Upper lobe of right lung (tissue), 1 donor: ENCODE measurements at regions not wholly inside any gene's neighbourhood (a gene's known extent, or its start where the extent isn't known, plus 50 kb on each side); places are given as distances from the start of the nearest gene placed in this dataset.
"Not testable (repeated sequence)": the region's sequence is repeated elsewhere in the genome, so short reads cannot be mapped to it uniquely, and the experiment has no call there.

Experiments
- ATAC-seq: fragments of 200-7000 bp; cut with Tn5 transposase; one replicate; pipeline ENCODE4 v1.9.1; 2020; ENCODE audit warnings: mild to moderate bottlenecking, moderate library complexity
- DNase-seq: peaks from one replicate; pipeline ENCODE4 v3.0.0-alpha.2; 2020
- H3K27ac ChIP-seq: fragments of 200-600 bp; one replicate; pipeline ENCODE4 v1.8.0; 2022
- H3K27me3 ChIP-seq: fragments of 200-600 bp; one replicate; pipeline ENCODE4 v1.8.0; 2022; ENCODE audit warnings: mild to moderate bottlenecking
- H3K36me3 ChIP-seq: fragments of 200-600 bp; one replicate; pipeline ENCODE4 v1.8.0; 2022
- H3K4me1 ChIP-seq: fragments of 200-600 bp; one replicate; pipeline ENCODE4 v1.8.0; 2022
- H3K4me3 ChIP-seq: fragments of 200-600 bp; one replicate; pipeline ENCODE4 v1.8.0; 2022; ENCODE audit warnings: mild to moderate bottlenecking
- H3K9me3 ChIP-seq: fragments of 200-600 bp; one replicate; pipeline ENCODE4 v1.8.0; 2022
- CTCF ChIP-seq: fragments of 200-600 bp; IDR thresholded peaks from one replicate; pipeline ENCODE4 v1.8.0; 2022; ENCODE audit warnings: antibody characterized with exemption
- intact Hi-C: fragments of 100-400 bp; cut with DNase I; formaldehyde crosslinking; loops from one replicate; pipeline ENCODE4 v1.11.0; 2022
- donor health status: DM: no; HTN: yes; CAD: no; lungs with severe emphysema.

DNA sequence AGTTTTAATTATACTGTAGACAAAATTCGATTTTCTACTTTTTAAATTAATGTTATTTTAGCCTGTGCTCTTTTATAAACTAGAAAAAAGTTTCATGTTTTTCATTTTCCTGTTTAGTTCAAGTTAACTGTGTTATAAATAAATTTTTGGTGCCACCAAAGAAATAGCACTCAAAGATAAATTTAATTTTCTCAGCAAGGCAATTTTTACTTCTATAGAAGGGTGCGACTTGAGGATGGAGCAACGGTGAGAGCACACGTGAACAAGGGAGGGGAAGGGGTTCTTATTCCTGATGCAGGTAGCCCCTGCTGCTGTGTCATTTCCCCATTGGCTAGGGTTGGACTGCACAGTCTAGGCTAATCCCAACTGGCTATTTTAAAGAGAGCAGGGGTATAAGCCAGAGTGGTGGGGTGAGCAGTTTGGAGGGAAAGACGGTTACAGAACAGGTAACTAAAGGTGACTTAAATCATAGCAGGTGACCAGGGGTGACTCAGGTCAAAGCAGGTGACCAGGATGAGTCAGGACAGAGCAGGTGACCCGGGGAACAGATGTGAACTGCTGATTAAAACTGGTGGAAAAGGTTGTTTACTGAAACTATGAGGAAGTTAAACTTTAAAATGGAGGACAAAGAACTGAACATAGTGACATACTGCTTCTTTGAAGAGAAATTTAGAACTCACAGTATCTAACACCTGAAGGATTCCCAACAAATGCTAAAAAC is 104.6 kb upstream of the GPBP1 start:
- ATAC-seq (no peak), DNase-seq (no peak)
- intact Hi-C loops, result no loop called here
- H3K27me3 ChIP-seq, result no peaks in the 10 kb centered on the region
- H3K27ac ChIP-seq, result no peak overlapping the region
- H3K9me3 ChIP-seq, result no peaks in the 10 kb centered on the region
- no peak for TF ChIP-seq CTCF
- H3K4me3 ChIP-seq, result no peak overlapping the region
- H3K4me1 ChIP-seq, result no peaks in the 10 kb centered on the region
- H3K36me3 ChIP-seq, result no peaks in the 10 kb centered on the region

- no peak for DNase-seq
- no peak for ATAC-seq
- intact Hi-C loops, result no loop called here
- Histone ChIP-seq H3K4me1 (no peaks in the 10 kb centered on the region), H3K4me3 (no peak overlapping the region), H3K27me3 (no peaks in the 10 kb centered on the region), H3K9me3 (no peaks in the 10 kb centered on the region), H3K36me3 (no peaks in the 10 kb centered on the region), H3K27ac (no peak overlapping the region)
- TF ChIP-seq CTCF, result no peak
Observed at GRCh38 chr5:57072218-57072892, 101.5 kb upstream of the GPBP1 start.

DNA sequence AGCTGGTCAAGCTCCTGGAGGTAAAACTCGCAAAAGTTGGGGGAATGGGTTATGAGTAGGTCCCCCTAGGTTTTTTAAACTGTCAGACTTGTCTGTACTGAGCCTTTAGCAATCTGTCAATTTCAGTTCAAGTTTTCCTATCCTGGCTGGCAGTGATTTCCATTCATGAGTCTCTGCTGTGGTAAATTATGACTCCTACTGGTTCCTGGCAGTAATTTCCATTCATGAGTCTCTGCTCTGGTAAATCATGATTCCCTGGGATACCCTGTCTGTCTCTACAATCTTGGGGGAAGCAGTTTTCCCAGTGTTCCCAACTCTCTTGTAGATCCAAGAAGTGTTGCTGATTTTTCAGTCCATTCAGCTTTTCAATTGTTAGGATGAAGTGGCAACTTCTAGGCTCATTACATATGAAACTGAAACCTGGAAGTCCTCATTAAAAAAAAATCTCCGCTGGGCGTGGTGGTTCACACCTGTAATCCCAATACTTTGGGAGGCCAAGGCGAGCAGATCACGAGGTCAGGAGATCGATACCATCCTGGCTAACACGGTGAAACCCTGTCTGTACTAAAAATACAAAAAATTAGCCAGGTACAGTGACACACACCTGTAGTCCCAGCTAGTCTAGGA is 91.3 kb upstream of the GPBP1 start:
- Histone ChIP-seq H3K36me3 (no peaks in the 10 kb centered on the region), H3K4me1 (no peaks in the 10 kb centered on the region), H3K9me3 (no peaks in the 10 kb centered on the region), H3K4me3 (no peak overlapping the region), H3K27me3 (peaks cover 3% of the 10 kb centered on the region), H3K27ac (no peak overlapping the region)
- no peak for DNase-seq
- intact Hi-C loops, result no loop called here
- no peak for ATAC-seq
- no peak for TF ChIP-seq CTCF

GRCh38 chr5:57085306-57086081 is 88.4 kb upstream of the GPBP1 start:
- intact Hi-C loops, result no loop called here
- peaks cover 3% of the 10 kb centered on the region for H3K27me3 ChIP-seq
- DNase-seq (no peak), ATAC-seq (no peak)
- no peaks in the 10 kb centered on the region for H3K4me1 ChIP-seq
- TF ChIP-seq CTCF, result no peak
- H3K27ac ChIP-seq, result no peak overlapping the region
- H3K36me3 ChIP-seq, result no peaks in the 10 kb centered on the region
- H3K4me3 ChIP-seq, result no peak overlapping the region
- H3K9me3 ChIP-seq, result no peaks in the 10 kb centered on the region

- H3K36me3 ChIP-seq, DNase-seq, H3K9me3 ChIP-seq, H3K27ac ChIP-seq, H3K4me1 ChIP-seq, intact Hi-C loops, ATAC-seq, H3K27me3 ChIP-seq, H3K4me3 ChIP-seq: not testable (repeated sequence)
Observed at GRCh38 chr5:57087947-57088346, 85.9 kb upstream of the GPBP1 start.
